Stimulated activated CD4-positive, alpha-beta T cell treated with anti-CD3 and anti-CD28 coated beads, Interleukin-1b, Interleukin-23, amount 100 ng/mL, for 4 hours (primary cell): ENCODE measurements at regions not wholly inside any gene's neighbourhood (a gene's known extent, or its start where the extent isn't known, plus 50 kb on each side); places are given as distances from the start of the nearest gene placed in this dataset.

Experiments
- DNase-seq, 2 donors: peaks; one replicate each; pipeline ENCODE4 v3.0.0-alpha.2; 2020; ENCODE audit warnings: low read depth in 2 of 2

GRCh38 chr5:175242207-175242606 is 201.8 kb downstream of the DRD1 start:
- no peak for DNase-seq

DNA sequence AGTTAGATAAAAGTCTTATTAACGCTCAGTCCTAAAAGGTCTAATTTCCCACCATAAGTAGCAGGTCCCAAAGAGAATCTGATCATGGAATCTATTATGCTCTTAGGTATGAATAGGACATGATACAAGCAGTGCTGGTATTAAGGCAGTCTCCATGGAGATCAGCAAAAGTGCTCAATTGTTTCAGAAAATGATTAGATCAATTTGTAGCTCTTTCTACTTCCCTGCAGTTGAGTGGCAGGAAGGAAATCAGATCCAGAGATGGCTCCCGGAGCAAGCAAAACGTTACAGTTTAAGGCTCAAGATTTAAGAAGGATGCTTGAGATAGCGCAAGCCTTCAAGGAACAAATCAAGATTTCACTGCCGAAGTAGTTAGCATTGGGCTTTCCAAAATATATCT is 205.7 kb downstream of the DRD1 start:
- no peak for DNase-seq

- DNase-seq = no peak
These were observed 207.8 kb downstream of the DRD1 start for GRCh38 chr5:175236176-175236575.

GRCh38 chr5:175235251-175235960 is 208.6 kb downstream of the DRD1 start:
- no peak for DNase-seq

- DNase-seq = no peak
These were observed 213.7 kb downstream of the DRD1 start for GRCh38 chr5:175230299-175230698.

DNA sequence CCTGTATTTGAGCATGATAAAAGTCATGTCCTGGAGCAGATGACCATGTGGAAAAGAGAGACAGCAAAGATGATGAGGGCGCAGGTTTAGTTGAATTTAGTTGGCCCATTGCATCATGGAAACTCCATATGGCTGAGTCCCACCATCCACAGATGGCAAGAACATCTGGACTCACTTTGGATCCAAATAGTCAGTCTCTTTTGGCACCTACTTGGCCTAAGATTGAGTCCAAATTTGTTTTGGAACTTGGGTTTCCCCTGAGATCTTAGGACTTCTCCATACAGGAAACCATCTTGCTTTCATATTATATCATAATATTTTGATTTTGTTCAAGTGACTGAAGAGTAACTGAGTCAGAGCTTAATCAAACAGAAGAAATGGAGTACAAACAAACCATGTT is 217.5 kb downstream of the DRD1 start:
- DNase-seq = no peak

DNA sequence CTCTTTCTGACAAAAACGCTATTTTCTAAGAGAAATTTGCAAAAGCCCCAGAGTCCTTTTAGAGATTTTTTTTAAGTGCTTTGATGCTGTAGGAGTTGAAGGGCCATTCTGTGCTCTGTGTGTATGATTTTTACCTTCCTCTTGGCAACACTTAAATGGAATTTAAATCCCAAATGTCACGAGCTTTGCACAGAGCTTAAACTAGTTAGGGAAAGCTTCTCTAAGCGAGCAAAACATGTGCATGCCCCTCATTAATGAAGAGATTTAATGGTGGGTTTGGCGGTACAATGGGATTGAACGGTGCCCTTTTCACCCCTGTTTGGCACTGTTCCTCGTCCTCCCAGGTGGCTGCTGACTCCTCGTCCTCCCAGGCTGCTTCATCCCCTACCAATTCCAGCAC is 220.7 kb downstream of the DRD1 start:
- DNase-seq = no peak

DNA sequence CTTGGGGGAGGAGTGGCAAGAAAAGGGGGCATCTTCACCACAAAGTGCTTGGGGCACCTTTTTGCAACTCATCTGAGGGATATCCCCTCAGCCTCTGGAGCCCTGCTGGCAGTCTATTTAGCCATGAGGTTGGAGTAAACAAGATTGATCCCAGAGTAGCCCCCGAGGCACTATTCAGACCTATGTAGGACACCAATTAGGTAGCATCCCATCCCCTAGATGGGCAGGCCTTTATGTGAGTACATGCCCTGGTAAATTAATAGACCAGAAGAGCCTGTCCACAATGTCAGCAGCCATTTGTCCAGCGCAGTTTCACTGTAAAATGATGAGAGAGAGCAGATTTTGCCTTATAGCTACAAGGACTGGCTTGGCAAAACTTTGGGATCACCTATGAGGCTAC is 221.4 kb downstream of the DRD1 start:
- DNase-seq = no peak

- no peak for DNase-seq
These were observed 223.4 kb downstream of the DRD1 start for GRCh38 chr5:175220549-175220948.

- no peak for DNase-seq
These were observed 224.6 kb downstream of the DRD1 start for GRCh38 chr5:175219366-175219765.

GRCh38 chr5:175216991-175217390 is 227.0 kb downstream of the DRD1 start:
- DNase-seq = no peak

DNA sequence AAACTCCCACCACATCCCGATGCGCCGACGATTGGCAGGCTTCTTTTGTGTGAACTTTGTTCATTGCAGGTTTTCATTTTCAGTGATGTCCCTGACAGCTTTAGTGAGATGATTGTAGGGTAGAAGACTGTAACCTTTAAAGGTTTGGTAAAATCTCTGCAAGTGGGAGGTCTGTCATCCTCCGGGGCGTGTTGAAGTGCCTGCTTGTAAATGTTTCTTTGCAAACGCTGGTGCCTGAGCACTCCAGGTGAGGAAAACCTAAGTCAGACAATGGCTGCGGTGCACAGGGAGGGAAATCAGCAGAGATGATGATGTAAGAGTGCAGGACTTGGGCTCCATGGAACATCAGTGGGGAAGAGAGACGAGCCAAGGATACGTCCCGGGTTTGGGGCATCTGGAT is 228.1 kb downstream of the DRD1 start:
- DNase-seq = no peak

DNA sequence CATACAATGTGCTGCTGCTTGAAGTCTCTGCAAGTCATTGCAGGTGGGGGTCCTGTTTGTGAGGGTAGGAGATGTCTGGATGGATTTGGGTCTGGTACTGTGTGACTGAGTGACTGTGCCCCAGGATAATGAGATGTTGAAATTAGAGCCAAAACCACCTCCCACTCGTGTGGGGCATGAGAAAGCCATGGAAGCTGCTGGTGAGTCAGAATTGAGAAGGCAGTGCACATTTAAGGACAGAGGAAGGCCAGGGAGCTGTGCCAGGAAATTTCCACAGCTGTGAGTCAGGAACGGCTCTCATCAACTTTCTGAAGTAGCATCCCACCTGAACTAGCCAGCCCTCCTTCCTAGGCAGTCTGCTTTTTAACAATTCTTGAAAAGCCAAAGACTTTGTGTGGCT is 229.8 kb downstream of the DRD1 start:
- no peak for DNase-seq

DNA sequence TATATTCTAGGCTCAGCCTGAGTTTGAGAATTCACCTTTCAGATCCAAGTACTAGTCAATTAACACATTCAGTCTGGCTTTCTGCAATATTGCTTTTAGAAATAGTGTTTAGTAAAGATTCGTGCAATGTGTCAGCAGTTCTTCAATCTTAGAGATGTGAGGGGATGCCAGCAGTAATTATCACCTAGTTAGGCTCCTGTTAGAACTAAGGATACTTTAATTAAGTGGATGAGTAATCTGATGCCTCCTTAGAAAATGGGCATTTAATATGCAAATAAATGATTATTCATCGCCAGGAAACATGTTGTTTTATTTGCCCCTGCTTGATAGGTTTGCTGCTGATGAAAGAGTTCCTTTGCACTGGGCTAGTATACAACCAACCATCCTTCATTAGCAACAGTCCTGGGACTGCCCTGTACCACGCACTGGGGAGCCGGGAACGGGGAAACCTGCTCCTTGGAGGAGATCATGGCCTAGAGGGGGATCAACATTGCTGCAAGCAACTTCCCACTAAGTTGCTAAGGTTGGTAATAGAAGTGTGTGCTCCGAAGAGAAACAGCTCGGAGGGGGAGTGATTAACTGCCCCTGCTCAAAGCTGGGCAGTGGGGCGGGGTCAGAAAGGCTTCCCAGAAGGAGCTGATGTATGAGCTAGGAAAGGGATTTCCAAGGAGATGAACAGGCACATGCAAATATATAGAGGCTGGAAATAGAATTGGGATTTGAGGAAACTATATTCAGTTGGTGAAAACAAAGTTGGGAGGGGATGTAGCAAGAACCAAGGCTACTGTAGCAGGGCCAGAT is 231.8 kb downstream of the DRD1 start:
- DNase-seq = no peak

GRCh38 chr5:175207321-175208040 is 236.5 kb downstream of the DRD1 start:
- no peak for DNase-seq

GRCh38 chr5:175206669-175207068 is 237.3 kb downstream of the DRD1 start:
- DNase-seq = no peak

- no peak for DNase-seq
These were observed 241.4 kb downstream of the DRD1 start for GRCh38 chr5:175202463-175203068.

- DNase-seq = no peak
These were observed 242.6 kb downstream of the DRD1 start for GRCh38 chr5:175201393-175201792.

GRCh38 chr5:175195698-175196656 is 248.0 kb downstream of the DRD1 start:
- DNase-seq = no peak

- no peak for DNase-seq
These were observed 262.7 kb downstream of the DRD1 start for GRCh38 chr5:175181331-175181730.

DNA sequence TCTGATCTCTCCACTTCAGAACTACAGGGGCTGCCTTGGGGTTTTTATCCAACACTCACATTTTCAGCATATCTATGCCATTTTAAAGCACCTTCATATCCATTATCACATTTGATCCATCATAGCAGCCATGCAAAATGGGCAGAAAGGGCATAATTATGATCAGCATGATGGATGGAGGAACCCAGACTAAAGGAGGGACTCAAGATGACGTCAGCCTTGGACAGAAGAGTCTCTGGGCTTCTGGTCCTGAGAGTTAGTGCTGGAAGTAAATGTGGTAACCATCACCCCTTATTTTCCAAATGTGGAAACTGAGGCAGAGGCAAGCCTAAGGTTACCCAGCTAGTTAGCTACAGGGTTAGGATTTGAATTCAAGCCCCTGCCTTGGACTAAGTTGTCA is 273.1 kb downstream of the DRD1 start:
- no peak for DNase-seq
